KMS-11 (cell line): ENCODE measurements at regions not wholly inside any gene's neighbourhood (a gene's known extent, or its start where the extent isn't known, plus 50 kb on each side); places are given as distances from the start of the nearest gene placed in this dataset.

Source experiments
- H2AFZ ChIP-seq: fragments of 200-600 bp; sonication (generic); 2 replicates; pipeline ENCODE4 v1.6.1; 2016; ENCODE audit warnings: antibody characterized with exemption, mixed run types, low read depth
- H3K27ac ChIP-seq: fragments of 200-600 bp; sonication (generic); 2 replicates; pipeline ENCODE4 v1.6.1; 2016; ENCODE audit warnings: mild to moderate bottlenecking, mixed run types
- H3K27me3 ChIP-seq: fragments of 200-600 bp; sonication (generic); 2 replicates; pipeline ENCODE4 v1.6.1; 2017; ENCODE audit warnings: mild to moderate bottlenecking, low read depth, mixed run types, moderate library complexity; ENCODE audit not compliant: insufficient read depth
- H3K36me3 ChIP-seq: fragments of 200-600 bp; sonication (generic); 2 replicates; pipeline ENCODE4 v1.6.1; 2017; ENCODE audit warnings: mild to moderate bottlenecking, mixed run types; ENCODE audit not compliant: insufficient read depth
- H3K4me1 ChIP-seq: fragments of 200-600 bp; sonication (generic); 2 replicates; pipeline ENCODE4 v1.6.1; 2016; ENCODE audit warnings: mild to moderate bottlenecking, low read depth, mixed run types; ENCODE audit not compliant: poor library complexity, severe bottlenecking
- H3K4me2 ChIP-seq: fragments of 200-600 bp; sonication (generic); 2 replicates; pipeline ENCODE4 v1.7.0; 2016; ENCODE audit warnings: mild to moderate bottlenecking, mixed run types
- H3K4me3 ChIP-seq: fragments of 200-600 bp; sonication (generic); IDR thresholded peaks from 2 replicates; pipeline ENCODE4 v1.6.1; 2017; ENCODE audit warnings: low read depth, low read length, mixed read lengths; ENCODE audit not compliant: insufficient read depth
- H3K79me2 ChIP-seq: fragments of 200-600 bp; sonication (generic); 2 replicates; pipeline ENCODE4 v1.6.1; 2016; ENCODE audit warnings: low read depth, mixed run types; ENCODE audit not compliant: insufficient read depth
- H3K9ac ChIP-seq: fragments of 200-600 bp; sonication (generic); 2 replicates; pipeline ENCODE4 v1.6.1; 2016; ENCODE audit warnings: mild to moderate bottlenecking, mixed run types
- H4K20me1 ChIP-seq: fragments of 200-600 bp; sonication (generic); 2 replicates; pipeline ENCODE4 v1.6.1; 2016; ENCODE audit warnings: mild to moderate bottlenecking, mixed run types; ENCODE audit not compliant: insufficient read depth
- TF ChIP-seq, protein P1 (sequence below): fragments of 200-600 bp; sonication (generic); conservative IDR thresholded peaks from 2 replicates; pipeline ENCODE4 v1.6.1; 2017; ENCODE audit warnings: low read depth, mild to moderate bottlenecking, antibody characterized with exemption, low read length, moderate library complexity, mixed read lengths

DNA sequence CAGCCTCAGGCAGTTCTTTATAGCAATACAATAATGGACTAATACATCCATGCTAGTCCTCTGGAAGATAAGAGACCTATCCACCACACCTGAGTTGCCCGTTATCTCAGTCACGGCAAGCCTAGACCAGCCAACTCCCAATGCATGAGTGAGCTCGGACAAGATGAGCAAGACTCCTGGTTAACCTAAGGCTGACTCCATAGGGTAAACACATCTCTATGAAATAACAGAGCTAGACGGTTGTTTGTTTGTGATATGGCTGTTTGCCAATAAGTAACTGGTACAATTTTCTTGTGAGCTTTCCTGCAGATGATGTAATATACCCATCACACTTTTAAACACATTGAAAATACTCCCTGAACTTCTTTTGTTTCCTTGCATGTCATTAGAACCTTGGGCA lies 70.6 kb upstream of the PHACTR1 start:
- no peaks in the 10 kb centered on the region for H3K36me3 ChIP-seq
- no peak overlapping the region for H3K4me2 ChIP-seq
- H3K27ac ChIP-seq = no peak overlapping the region
- H3K4me1 ChIP-seq = no peaks in the 10 kb centered on the region
- no peak overlapping the region for H3K9ac ChIP-seq
- H3K4me3 ChIP-seq = no peak overlapping the region
- H4K20me1 ChIP-seq = no peaks in the 10 kb centered on the region
- no peak overlapping the region for H2AFZ ChIP-seq
- H3K27me3 ChIP-seq = no peaks in the 10 kb centered on the region
- TF ChIP-seq, protein P1, sequence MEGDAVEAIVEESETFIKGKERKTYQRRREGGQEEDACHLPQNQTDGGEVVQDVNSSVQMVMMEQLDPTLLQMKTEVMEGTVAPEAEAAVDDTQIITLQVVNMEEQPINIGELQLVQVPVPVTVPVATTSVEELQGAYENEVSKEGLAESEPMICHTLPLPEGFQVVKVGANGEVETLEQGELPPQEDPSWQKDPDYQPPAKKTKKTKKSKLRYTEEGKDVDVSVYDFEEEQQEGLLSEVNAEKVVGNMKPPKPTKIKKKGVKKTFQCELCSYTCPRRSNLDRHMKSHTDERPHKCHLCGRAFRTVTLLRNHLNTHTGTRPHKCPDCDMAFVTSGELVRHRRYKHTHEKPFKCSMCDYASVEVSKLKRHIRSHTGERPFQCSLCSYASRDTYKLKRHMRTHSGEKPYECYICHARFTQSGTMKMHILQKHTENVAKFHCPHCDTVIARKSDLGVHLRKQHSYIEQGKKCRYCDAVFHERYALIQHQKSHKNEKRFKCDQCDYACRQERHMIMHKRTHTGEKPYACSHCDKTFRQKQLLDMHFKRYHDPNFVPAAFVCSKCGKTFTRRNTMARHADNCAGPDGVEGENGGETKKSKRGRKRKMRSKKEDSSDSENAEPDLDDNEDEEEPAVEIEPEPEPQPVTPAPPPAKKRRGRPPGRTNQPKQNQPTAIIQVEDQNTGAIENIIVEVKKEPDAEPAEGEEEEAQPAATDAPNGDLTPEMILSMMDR = no peak
- no peaks in the 10 kb centered on the region for H3K79me2 ChIP-seq

DNA sequence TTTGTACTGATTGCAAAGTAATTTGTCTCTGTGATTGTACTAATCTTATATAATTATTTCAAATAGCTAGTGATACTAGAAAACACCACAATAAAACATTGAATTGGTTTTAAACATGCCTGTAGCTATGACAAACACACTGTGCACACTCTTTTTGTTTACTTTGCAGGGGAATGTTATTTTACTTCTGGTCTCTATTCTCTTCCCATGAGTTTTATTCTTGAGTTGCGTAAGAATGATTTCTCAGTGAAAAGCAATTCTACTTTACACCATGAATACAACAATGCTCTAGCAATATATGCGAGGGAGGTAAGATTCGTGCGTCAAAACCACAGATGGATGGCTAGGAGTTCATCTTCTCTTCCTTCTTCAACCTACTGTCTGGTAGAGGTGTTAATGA lies 68.4 kb upstream of the PHACTR1 start:
- Histone ChIP-seq H3K4me3 (no peak overlapping the region), H3K9ac (no peak overlapping the region), H3K27ac (no peak overlapping the region), H3K36me3 (no peaks in the 10 kb centered on the region), H3K4me2 (no peak overlapping the region), H4K20me1 (no peaks in the 10 kb centered on the region), H3K27me3 (no peaks in the 10 kb centered on the region), H3K4me1 (no peaks in the 10 kb centered on the region), H3K79me2 (no peaks in the 10 kb centered on the region), H2AFZ (no peak overlapping the region)
- TF ChIP-seq, protein P1 = no peak

DNA sequence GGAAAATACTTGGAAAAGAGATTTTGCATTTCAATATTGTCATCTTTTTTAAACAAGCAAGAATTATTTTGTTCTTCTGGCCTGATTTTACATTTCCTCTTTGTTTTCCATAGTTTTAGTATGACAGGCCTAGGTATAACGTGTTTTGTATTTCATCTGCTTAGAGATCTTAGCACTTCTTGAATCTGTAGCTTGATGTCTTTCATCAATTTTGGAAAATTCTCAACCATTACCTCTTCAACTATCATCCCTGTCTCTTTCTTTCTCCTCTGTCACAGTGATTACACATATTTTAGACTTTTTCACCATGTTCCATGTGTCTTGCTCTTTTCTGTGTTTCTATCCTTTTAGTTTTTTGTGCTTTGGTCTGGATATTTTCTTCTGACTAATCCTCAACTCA lies 67.2 kb upstream of the PHACTR1 start:
- no peaks in the 10 kb centered on the region for H3K79me2 ChIP-seq
- no peak overlapping the region for H3K9ac ChIP-seq
- no peaks in the 10 kb centered on the region for H3K36me3 ChIP-seq
- no peaks in the 10 kb centered on the region for H4K20me1 ChIP-seq
- H3K4me1 ChIP-seq = no peaks in the 10 kb centered on the region
- no peak overlapping the region for H3K4me2 ChIP-seq
- no peak overlapping the region for H3K4me3 ChIP-seq
- no peak overlapping the region for H2AFZ ChIP-seq
- TF ChIP-seq, protein P1 = no peak
- no peaks in the 10 kb centered on the region for H3K27me3 ChIP-seq
- no peak overlapping the region for H3K27ac ChIP-seq

DNA sequence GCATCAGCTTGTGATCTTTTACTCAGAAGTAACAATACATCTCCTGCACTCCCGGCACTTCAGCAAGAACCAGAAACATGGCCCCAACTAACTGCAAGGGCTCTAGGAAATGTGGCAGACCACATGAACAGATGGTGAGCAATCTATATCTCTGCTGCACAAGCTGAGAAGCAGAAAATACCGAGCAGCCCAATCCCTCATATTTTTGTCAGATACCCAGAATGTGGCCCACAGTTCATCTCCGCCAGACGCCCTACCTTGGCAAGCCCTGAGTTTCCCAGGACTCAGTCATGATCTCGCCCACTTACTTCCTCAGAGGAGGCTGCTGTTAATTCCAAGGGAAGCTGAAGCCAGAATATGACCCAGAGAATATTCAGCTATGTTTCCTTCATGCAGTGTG lies 63.1 kb upstream of the PHACTR1 start:
- no peaks in the 10 kb centered on the region for H4K20me1 ChIP-seq
- H3K36me3 ChIP-seq = no peaks in the 10 kb centered on the region
- H3K27ac ChIP-seq = no peak overlapping the region
- no peaks in the 10 kb centered on the region for H3K27me3 ChIP-seq
- no peak overlapping the region for H3K4me2 ChIP-seq
- H2AFZ ChIP-seq = no peak overlapping the region
- no peak overlapping the region for H3K4me3 ChIP-seq
- H3K9ac ChIP-seq = no peak overlapping the region
- H3K4me1 ChIP-seq = no peaks in the 10 kb centered on the region
- H3K79me2 ChIP-seq = no peaks in the 10 kb centered on the region
- TF ChIP-seq, protein P1 = no peak

DNA sequence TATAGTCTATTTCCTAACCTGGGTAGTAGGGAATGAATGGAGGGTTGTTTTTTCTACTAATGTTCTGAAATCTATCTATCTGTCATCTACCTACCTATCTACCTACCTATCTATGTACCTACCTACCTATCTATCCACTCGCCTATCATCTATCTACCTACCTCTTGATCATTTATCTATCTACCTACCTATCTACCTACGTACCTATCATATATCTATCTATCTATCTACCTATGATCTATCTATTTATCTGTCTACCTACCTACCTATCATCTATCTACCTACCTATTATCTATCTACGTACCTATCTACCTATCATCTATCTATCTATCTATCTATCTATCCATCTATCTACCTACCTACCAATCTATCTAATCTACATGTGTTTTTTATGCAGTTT lies 62.5 kb upstream of the PHACTR1 start:
- Histone ChIP-seq H3K9ac (no peak overlapping the region), H3K79me2 (no peaks in the 10 kb centered on the region), H3K27ac (no peak overlapping the region), H3K4me3 (no peak overlapping the region), H3K27me3 (no peaks in the 10 kb centered on the region), H4K20me1 (no peaks in the 10 kb centered on the region), H3K36me3 (no peaks in the 10 kb centered on the region), H2AFZ (no peak overlapping the region), H3K4me1 (no peaks in the 10 kb centered on the region), H3K4me2 (no peak overlapping the region)
- TF ChIP-seq, protein P1 = no peak
